HUDEP-2 (cell line): ENCODE measurements at regions not wholly inside any gene's neighbourhood (a gene's known extent, or its start where the extent isn't known, plus 50 kb on each side); places are given as distances from the start of the nearest gene placed in this dataset.

Experiments used
- DNase-seq, 76 experiments: peaks; one replicate each; lab custom pipeline; 2025; ENCODE audit not compliant: unreplicated experiment in 76 of 76; lab: John Stamatoyannopoulos, UW

DNA sequence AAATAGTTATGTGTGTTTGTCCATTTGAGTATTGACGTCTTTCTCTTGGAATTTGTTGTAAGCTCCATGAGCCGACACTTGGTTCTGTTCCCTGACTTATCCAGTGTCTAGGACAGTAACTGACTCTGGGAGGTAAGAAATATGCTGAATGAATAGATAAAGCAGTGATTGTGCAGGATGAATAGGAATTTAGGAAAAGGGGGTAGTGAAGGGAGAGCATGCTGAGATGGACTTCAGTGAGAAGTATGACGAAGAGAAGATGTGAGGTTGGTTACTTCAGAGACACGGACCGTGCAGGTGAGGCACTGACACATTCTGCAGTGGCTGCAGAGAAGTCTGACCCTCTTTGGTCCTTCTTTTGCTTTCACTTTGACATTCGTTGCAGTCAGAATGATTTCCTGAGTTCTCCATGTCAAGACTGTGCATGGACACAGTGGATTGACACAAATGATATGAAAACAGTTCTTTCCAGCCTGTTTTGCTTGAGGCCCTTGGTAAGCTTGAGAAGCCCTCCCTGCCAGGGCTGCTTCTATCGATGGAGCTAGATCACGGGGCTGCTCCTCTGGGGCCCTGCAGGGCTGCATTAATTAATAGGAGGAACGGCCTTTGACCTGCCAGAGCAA is 261.5 kb upstream of the SORCS1 start:
- no peak for DNase-seq

DNA sequence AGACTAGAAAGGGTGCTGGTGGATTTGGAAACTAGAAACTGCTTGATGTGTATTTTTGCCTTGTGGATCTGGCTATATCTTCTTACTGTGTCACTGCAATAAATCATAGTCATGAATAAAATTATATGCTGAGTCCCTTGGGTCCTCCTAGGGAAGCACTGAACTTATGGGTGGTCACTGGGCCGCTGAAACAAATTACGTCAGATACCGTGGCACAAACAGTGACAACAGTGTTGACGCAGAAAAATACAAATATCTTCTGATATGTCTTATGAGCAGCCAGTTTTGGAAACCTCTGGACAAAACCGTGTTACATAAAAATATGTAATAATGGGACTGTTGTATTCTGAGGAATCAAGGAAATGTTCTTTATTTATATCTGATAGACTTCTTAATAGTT is 260.1 kb upstream of the SORCS1 start:
- no peak for DNase-seq

GRCh38 chr10:107423903-107424302 is 259.4 kb upstream of the SORCS1 start:
- DNase-seq = no peak

- no peak for DNase-seq
Measured at GRCh38 chr10:107422681-107423080, 258.2 kb upstream of the SORCS1 start.

DNA sequence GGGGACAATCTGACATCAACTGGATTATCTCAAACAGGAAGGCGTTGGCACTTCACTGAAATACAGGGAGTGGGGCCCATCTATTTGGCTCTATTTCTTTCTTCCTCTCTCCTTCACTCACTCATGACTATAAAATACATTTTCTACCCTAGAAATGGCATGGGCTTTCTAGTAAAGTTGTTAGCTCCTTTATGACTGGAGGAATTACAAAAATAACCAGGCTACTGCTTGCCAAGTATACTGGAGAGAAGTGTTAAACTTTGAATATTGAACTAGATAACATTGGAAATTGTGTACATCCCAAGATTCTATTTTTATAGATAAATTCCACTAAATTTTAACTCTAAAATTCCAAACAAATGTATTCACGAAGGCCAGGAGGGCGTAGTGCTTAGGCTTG is 255.7 kb upstream of the SORCS1 start:
- no peak for DNase-seq

DNA sequence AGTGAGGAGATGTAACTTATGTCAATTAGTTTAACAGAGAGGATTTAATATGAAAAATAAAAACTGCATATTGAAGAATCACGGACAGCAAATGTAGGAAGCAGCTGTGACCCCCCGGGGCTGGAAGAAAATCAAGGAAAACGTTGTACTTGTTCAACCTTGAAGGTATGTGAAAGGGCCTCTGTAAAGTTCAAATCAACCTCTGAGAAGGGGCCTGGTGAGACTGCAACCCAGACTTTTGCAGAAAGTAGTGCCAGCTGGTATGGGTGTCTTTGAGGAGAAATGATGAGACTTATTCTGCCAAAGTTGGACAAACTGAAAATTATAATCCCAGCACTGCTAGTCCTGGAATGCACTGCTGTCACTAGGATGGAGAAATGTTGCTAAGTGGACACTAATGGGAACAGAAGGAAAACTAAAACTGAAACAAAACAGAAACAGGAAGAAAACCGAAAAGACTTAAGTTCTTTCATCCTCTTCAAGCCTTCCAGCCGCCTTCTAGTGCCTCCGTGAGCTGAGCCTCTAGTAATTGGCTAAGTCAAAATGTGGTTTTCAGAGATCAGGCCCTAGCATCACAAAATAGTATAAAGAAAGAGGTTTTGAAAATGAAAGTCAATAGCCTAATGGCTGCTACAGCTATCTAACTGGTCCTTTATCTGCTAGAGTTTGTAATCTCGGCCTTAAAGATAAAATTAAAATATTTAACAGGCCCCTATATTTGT is 253.7 kb upstream of the SORCS1 start:
- DNase-seq = no peak

DNA sequence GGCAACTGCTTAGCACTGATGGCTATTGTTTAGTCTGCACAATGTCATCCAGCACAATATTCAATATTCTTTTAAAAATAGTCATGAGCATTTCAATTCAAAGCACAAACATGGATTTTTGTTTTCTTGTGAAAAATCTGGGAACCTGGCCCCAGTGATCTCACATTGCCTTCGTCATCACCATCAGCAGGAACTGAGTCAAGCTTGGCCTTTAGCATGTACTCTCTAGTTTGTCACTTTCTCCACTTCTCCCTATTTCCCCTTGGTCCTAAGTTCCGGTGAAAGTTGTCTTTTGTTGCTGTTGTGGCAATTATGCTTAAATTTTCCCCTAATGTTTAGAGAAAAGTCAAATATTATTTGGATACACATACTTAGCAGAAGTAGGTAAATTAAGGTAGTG is 252.9 kb upstream of the SORCS1 start:
- DNase-seq = no peak

GRCh38 chr10:107415446-107415845 is 250.9 kb upstream of the SORCS1 start:
- DNase-seq = no peak

- no peak for DNase-seq
Measured at GRCh38 chr10:107413971-107414370, 249.5 kb upstream of the SORCS1 start.

DNA sequence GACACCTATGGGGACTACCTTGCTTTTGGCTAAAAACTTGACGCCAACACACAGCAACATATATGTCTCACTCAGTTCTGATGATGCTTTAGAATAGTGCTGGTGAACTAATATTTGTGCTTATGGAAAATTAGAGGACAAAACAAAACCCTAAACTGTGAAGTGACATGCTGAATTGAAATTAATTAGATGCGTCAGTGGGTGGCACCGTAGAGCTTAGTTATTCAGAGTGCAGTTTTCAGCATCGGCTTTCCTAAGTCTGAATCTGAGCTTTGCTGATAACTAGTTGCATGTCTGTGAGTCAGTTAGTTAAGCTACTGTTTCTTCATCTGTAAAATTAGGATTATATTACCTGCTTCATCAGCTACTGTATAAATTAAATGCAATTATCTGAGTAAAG is 245.0 kb upstream of the SORCS1 start:
- peak in 2 of 76 experiments; percentile 1 to 2 for DNase-seq

GRCh38 chr10:107398115-107398514 is 233.6 kb upstream of the SORCS1 start:
- DNase-seq = no peak

DNA sequence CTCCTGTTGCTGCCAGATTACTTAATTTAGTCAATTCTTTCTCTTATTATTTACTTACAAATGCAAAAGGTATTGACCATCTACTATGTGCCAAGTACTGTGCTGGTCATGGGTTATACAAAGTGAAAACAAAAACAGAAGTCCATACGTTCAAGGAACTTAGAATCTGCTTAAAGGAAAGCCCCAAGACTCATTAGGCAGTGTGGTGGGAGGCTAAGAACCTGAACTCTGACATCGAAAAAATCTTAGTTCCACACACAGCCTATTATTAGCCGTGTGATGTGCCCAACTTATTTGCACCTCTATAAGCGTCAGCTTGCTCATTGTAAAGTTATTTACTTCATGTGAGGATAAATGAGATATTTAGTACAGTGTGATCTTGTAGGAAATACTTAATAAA is 227.4 kb upstream of the SORCS1 start:
- DNase-seq = no peak

DNA sequence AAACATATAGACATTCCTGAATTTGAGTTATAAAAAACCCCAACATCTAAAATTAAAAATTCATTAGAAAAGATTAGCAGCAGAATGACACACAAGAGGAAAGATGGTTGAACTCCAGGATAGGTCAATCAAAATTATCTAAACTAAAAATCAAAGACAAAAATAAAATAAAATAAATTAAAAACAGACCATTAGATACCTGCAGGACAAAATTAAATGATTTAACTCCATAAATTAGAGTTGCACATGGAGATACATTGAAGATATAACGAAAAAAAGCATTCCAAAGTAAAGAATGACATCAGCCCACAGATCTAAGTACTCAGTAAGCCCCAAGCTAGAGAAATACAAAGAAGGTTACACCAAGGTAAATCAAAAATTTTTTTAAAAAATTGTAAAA is 226.1 kb upstream of the SORCS1 start:
- no peak for DNase-seq

GRCh38 chr10:107383357-107383756 is 218.9 kb upstream of the SORCS1 start:
- DNase-seq = no peak

- no peak for DNase-seq
Measured at GRCh38 chr10:107379601-107380000, 215.1 kb upstream of the SORCS1 start.

- no peak for DNase-seq
Measured at GRCh38 chr10:107371801-107372200, 207.3 kb upstream of the SORCS1 start.

- DNase-seq = no peak
Measured at GRCh38 chr10:107364872-107365271, 200.4 kb upstream of the SORCS1 start.

DNA sequence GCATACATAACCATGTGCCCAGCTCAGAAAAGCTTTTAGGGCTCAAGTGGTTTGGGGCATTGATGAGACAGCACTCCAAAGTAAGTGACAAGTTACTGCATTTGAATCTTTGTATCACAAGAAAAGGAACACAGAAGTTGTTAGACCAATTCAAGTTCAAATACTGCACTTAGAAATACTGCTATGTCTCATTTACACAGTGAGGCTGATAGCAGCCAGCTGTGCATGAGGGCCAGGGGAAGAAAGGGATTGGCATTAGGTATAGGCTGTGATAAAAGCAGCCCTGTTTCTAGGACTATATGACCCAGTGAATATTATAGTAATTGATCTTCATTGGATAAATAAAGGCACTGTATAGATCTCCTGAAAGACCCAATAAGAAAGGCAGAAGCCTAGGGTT is 197.8 kb upstream of the SORCS1 start:
- no peak for DNase-seq

DNA sequence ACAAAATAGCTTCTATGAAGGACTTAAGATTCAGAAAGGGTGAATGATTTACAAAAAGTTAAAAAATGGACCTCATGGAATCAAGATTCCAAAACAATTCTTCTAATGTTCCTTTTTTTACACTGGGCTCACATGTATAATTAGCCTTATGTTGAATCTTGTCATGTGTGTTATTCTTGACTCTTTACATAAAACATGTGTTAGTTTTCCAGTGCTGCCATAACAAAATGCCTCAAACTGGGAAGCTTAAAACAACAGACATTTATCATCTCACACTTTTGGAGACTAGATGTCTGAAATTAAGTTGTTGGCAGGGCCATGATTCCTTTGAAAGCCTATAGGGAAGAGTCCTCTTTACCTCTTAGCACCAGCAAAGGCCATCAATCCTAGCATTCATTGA is 192.5 kb upstream of the SORCS1 start:
- DNase-seq = no peak

- no peak for DNase-seq
Measured at GRCh38 chr10:107356396-107356795, 191.9 kb upstream of the SORCS1 start.

DNA sequence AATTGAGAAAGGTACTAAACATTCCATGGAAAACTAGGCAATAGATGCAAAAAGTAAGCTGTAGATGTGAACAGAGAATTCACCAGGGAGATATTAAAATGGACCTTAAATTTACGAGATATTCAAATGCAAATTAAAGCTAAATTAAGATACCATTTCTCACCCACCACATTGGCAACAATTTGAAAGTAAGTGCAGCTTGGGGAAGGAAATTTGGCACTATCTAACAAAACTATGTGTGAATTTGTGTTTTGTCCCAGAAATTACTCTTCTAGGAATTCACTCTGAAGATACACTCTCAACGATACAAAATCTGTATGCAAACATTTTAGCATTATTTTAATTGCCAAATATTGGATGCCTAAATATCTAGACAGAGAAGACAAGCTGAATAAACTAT is 178.2 kb upstream of the SORCS1 start:
- DNase-seq = no peak

- no peak for DNase-seq
Measured at GRCh38 chr10:107341281-107341680, 176.8 kb upstream of the SORCS1 start.

GRCh38 chr10:107340326-107340725 is 175.8 kb upstream of the SORCS1 start:
- DNase-seq = no peak
